Psoas muscle (tissue), 7 donors: ENCODE measurements at regions not wholly inside any gene's neighbourhood (a gene's known extent, or its start where the extent isn't known, plus 50 kb on each side); places are given as distances from the start of the nearest gene placed in this dataset.

ENCODE experiments used
- ATAC-seq, 4 donors: fragments of 200-7000 bp; cut with Tn5 transposase; one replicate each; pipeline ENCODE4 v1.9.1; 2020; ENCODE audit warnings: moderate library complexity in 3 of 4, mild to moderate bottlenecking in 2 of 4
- DNase-seq, 2 donors: peaks; one replicate each; pipeline ENCODE4 v3.0.0-alpha.2; 2020
- H3K27ac ChIP-seq: fragments of 200-600 bp; one replicate; pipeline ENCODE4 v1.8.0; 2022
- H3K27me3 ChIP-seq, 3 donors: fragments of 200-600 bp in 1 of 3; one replicate each; pipeline versions ENCODE4 v1.6.1 to v1.8.0; 2013 to 2022; ENCODE audit warnings: low read length in 2 of 3, mild to moderate bottlenecking in 2 of 3, moderate library complexity in 1 of 3; ENCODE audit not compliant: insufficient read depth in 3 of 3
- H3K36me3 ChIP-seq, 2 donors: fragments of 200-600 bp in 1 of 2; one replicate each; pipeline versions ENCODE4 v1.6.1 to v1.8.0; 2013 to 2022; ENCODE audit warnings: low read depth in 1 of 2, mild to moderate bottlenecking in 1 of 2, moderate library complexity in 1 of 2; ENCODE audit not compliant: insufficient read depth in 1 of 2
- H3K4me1 ChIP-seq: fragments of 200-600 bp; one replicate; pipeline ENCODE4 v1.8.0; 2022
- H3K4me3 ChIP-seq: fragments of 200-600 bp; one replicate; pipeline ENCODE4 v1.8.0; 2022; ENCODE audit warnings: mild to moderate bottlenecking
- H3K9me3 ChIP-seq: fragments of 200-600 bp; one replicate; pipeline ENCODE4 v1.8.0; 2022
- CTCF ChIP-seq: fragments of 200-600 bp; IDR thresholded peaks from one replicate; pipeline ENCODE4 v1.8.0; 2022; ENCODE audit warnings: antibody characterized with exemption
- WGBS, 3 donors: extraction: QIAGEN DNeasy Blood & Tissue Kit; methylation state at CpG; one replicate each; pipeline versions ENCODE4 v1.1.6 to v1.1.7; 2013; 5-methylcytosine and 5-hydroxymethylcytosine counted together
- intact Hi-C, 2 donors: fragments of 100-400 bp; cut with DNase I; formaldehyde crosslinking; loops; one replicate each; pipeline versions ENCODE4 v1.11.0 to v1.14.2; 2022
- donor health status: healthy with polysubstance abuse.
- donor health status: DM: no; HTN: no; CAD: no; lungs with moderate emphysema.
- donor health status: Bipolar disorder and iron deficiency.
- donor health status: healthy.
- donor health status: DM: yes; HTN: yes; CAD: no.
- donor health status: DM: no; HTN: no; CAD: no.
- donor health status: DM: yes; HTN: yes; CAD: no.

- H3K4me1 ChIP-seq = no peaks in the 10 kb centered on the region
- 25 to 31% (median 29%) methylated on average over 3 of the region's 3 CpGs for WGBS, 3 donors
- ATAC-seq (no peak), DNase-seq (no peak)
- H3K9me3 ChIP-seq = no peaks in the 10 kb centered on the region
- intact Hi-C loops = no loop called here
- H3K27me3 ChIP-seq = no peaks in the 10 kb centered on the region
- TF ChIP-seq CTCF = no peak
- H3K4me3 ChIP-seq = no peak overlapping the region
- no peaks in the 10 kb centered on the region for H3K36me3 ChIP-seq
- no peak overlapping the region for H3K27ac ChIP-seq
Measured at GRCh38 chr4:56086073-56086541, 137.4 kb downstream of the CEP135 start.

GRCh38 chr4:56085275-56085674 lies 136.5 kb downstream of the CEP135 start:
- Histone ChIP-seq H3K27me3 (no peaks in the 10 kb centered on the region), H3K27ac (no peak overlapping the region), H3K9me3 (no peaks in the 10 kb centered on the region), H3K36me3 (no peaks in the 10 kb centered on the region), H3K4me1 (no peaks in the 10 kb centered on the region), H3K4me3 (no peak overlapping the region)
- ATAC-seq (no peak), DNase-seq (no peak)
- intact Hi-C loops = no loop called here
- TF ChIP-seq CTCF = no peak
- 28 to 40% (median 32%) methylated on average over 2 of the region's 2 CpGs for WGBS, 3 donors

GRCh38 chr4:56084851-56085250 lies 136.1 kb downstream of the CEP135 start:
- ATAC-seq (no peak), DNase-seq (no peak)
- no peak overlapping the region for H3K27ac ChIP-seq
- no peak overlapping the region for H3K4me3 ChIP-seq
- no peak for TF ChIP-seq CTCF
- H3K27me3 ChIP-seq = no peaks in the 10 kb centered on the region
- intact Hi-C loops = no loop called here
- no peaks in the 10 kb centered on the region for H3K9me3 ChIP-seq
- WGBS, 3 donors = 53 to 82% (median 65%) methylated on average over 4 of the region's 4 CpGs
- H3K36me3 ChIP-seq = no peaks in the 10 kb centered on the region
- H3K4me1 ChIP-seq = no peaks in the 10 kb centered on the region
